GM20431 (cell line): ENCODE measurements at regions not wholly inside any gene's neighbourhood (a gene's known extent, or its start where the extent isn't known, plus 50 kb on each side); places are given as distances from the start of the nearest gene placed in this dataset.
"Not testable (repeated sequence)": the region's sequence is repeated elsewhere in the genome, so short reads cannot be mapped to it uniquely, and the experiment has no call there.

ENCODE experiments used
- in situ Hi-C: fragments of 300-500 bp; cut with MseI, MboI; formaldehyde crosslinking; loops from one replicate; pipeline ENCODE4 v1.15.0; 2020; ENCODE audit warnings: low sequenced_read_pairs; ENCODE audit not compliant: unreplicated experiment

- in situ Hi-C loops = no loop called here
Measured at GRCh38 chr6:113004054-113004453, 656.9 kb downstream of the RFPL4B start.

DNA sequence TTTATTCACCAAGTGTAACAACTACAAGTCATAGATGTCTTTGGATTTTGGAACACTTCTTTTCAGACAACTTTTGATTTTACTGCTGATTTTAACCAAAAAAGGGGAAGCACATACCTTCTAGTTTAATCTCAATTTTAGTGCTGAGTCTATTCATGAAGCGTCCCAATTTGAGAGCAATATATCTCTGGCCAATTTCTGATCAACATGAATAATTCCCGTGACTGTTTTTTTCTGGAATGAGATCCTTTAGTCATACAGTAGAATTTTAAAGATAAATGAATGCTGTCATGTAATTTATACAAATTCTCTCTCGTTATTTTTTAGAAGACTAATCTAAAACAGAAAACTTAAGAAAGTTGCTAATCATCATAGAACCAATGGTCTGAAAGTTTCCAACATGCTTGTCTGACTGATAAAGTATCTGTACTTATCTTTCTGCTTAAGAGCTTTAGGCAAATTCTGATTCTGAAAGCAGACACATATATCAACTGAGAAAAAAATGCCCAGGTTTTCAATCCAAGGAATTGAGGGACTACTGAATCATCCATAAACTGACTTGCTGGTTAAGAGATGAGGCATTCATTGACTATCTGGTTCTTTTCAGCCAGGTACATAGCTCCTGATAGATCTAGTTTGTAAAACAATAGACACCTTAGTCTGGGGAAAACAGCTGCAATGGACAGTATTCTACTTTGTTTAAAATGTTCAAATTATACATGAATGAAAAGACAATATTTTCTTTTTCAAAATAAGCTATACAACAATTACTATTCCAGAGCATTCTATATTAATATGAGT, 657.5 kb downstream of the RFPL4B start:
- in situ Hi-C loops = no loop called here

DNA sequence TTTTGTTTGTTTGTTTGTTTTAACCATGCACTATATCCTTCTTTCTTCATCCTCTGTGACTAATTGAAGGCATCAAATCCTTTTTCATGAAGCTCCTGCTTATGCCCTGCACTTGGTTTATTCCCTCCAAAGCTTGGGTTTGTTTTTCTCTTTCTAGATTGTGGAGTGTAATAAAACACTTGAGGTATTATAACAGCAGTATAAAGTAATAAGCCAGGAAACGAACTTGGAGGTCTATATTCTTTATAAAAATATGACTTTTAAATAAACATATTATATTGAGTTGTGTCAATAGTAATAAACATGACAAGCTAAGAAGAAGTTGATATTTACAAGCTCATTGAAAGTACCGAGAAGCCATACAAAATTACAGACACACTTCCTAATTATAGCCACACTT, 659.4 kb downstream of the RFPL4B start:
- in situ Hi-C loops = no loop called here

DNA sequence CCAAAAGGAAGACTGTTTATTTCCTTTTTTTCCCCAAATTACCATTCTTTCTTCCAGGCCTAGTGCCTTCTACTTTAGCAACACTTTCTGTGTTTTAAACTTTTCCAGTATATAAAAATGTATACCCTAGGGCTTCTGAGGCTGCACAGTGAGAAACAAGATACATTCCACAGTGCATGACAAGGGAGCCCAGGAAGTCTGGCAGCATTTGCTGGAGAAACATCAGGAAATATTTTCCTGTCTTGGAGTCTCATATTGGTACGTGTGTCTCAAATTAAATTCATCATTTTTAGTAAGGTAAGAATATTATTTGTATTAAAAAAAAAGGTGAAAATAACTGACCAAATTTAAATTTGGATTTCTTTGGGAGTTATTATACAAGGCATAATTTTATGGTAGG, 662.6 kb downstream of the RFPL4B start:
- in situ Hi-C loops = no loop called here

- in situ Hi-C loops = no loop called here
Measured at GRCh38 chr6:113010196-113010989, 663.3 kb downstream of the RFPL4B start.

- in situ Hi-C loops = no loop called here
Measured at GRCh38 chr6:113011389-113011788, 664.3 kb downstream of the RFPL4B start.

DNA sequence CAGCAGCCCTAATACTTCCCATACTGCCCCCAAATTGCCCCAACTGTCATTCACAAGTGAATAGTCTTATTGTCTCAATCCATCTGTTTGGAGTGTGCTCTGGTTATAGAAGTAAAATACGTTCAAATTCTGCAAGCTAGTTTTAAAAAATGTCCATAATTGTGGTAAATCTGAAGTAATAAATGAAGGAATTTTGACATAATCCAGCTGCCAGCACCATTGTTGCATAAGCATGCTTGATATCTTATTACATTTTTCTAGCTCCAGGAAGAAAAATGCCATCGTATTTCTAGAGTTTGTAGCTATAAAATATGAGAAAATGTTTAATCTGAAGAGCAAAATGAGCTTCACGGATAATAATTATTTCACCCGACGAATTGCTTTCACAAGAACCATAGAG, 664.7 kb downstream of the RFPL4B start:
- in situ Hi-C loops = no loop called here

DNA sequence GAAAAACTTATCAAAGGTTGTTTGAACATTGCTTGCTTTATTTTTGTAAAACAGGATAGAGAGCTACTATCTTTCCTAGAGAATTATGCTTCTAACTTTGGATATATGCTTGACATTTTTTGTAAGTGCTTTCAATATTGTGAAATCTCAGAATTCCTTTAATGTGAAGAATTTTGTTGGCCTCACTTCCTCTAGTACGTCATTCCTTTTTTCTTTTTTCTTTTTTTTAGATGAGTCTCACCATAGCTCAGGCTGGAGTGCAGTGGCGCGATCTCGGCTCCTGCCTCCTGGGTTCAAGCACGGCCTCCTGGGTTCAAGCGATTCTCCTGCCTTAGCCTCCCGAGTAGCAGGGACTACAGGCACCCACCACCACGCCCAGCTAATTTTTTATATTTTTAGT, 668.1 kb downstream of the RFPL4B start:
- in situ Hi-C loops = no loop called here

DNA sequence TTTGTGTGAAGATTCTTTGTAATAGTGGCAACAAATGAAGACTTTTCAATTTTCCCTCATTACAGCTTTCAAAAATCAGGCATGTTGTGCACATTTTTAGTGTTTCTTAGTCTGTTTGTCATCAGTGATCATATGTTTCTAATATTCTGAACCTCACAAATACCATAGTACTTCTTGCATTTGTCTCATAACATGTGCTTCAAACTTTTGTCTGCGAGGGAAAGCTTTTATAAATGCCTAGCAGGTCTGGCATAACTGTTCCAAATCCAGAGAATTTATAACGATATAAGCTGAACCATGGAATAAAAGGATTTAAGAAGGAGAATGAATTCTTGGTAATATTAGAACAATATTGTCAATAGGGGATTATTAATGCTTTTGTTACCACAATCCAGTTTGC, 670.2 kb downstream of the RFPL4B start:
- in situ Hi-C loops = no loop called here

GRCh38 chr6:113018351-113019151, 671.4 kb downstream of the RFPL4B start:
- in situ Hi-C loops = no loop called here

- in situ Hi-C loops = no loop called here
Measured at GRCh38 chr6:113019176-113019575, 672.0 kb downstream of the RFPL4B start.

- in situ Hi-C loops = no loop called here
Measured at GRCh38 chr6:113027780-113028179, 680.6 kb downstream of the RFPL4B start.

DNA sequence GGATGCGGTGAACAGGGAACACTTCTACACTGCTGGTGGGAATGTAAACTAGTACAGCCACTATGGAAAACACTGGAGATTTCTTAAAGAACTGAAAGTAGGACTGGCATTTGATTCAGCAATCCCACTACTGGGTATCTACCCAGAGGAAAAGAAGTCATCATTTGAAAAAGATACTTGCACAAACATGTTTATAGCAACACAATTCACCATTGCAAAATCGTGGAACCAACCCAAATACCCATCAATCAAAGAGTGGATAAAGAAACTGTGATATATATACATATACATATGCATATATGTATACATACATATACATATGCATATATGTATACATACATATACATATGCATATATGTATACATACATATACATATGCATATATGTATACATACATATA, 682.0 kb downstream of the RFPL4B start:
- in situ Hi-C loops = not testable (repeated sequence)

- in situ Hi-C loops = no loop called here
Measured at GRCh38 chr6:113031591-113032238, 684.6 kb downstream of the RFPL4B start.

DNA sequence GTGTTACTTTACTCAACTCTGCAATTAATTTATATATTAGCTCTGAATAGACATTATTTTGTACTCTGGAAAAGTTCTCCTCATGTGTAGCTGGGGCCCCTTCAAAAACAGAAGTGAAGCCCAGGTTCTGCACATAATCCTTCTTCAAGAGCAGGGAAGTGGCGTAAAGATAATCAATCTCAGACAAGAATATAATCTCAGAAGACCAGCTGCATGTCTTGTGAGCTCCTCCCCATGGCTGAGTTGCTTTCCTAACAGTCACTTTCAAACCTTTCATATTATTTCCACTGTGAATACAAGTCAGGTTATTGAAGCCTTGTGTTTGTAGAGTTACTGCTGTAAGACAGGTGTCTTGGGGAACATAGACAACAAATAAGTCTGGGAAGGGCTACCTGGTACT, 691.9 kb downstream of the RFPL4B start:
- in situ Hi-C loops = no loop called here

DNA sequence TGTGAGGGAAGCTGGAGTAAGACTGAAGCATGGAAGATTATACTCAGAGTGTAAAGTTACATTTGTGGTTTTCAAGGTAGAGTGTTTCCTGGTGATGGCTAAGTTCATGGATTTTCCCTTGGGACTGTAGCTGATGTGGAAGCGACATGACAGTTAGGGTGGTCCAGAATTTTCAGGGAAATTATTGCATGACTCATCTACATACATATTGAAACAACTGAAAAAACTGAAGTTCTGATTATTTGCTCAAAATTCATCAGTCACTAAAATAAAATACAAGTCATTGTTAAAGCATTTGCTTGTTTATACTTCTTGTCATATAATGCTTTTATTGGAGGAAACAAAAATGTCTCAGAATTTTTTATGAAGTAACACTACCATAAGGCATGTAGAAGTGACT, 700.0 kb downstream of the RFPL4B start:
- in situ Hi-C loops = no loop called here

- in situ Hi-C loops = no loop called here
Measured at GRCh38 chr6:113047932-113048331, 700.8 kb downstream of the RFPL4B start.

GRCh38 chr6:113048741-113049140, 701.6 kb downstream of the RFPL4B start:
- in situ Hi-C loops = no loop called here

GRCh38 chr6:113049190-113049589, 702.1 kb downstream of the RFPL4B start:
- in situ Hi-C loops = no loop called here
